ENCODE measurements at regions not wholly inside any gene's neighbourhood (a gene's known extent, or its start where the extent isn't known, plus 50 kb on each side); places are given as distances from the start of the nearest gene placed in this dataset.

GRCh38 chr4:129428454-129428853 is 332.5 kb downstream of the C4orf33 start:
- Histone ChIP-seq H3K9ac (ENCODE audit: low read depth in 1 of 2, low read length in 2 of 2) (no peak overlapping the region), H3K27me3 (ENCODE audit: control insufficient read depth in 4 of 4, insufficient read depth in 4 of 4, low read length in 3 of 4) (no peaks in the 10 kb centered on the region), H3K9me3 (ENCODE audit: control insufficient read depth in 4 of 4, low read length in 3 of 4) (no peaks in the 10 kb centered on the region), H3K36me3 (ENCODE audit: control insufficient read depth in 4 of 4, insufficient read depth in 3 of 4, low read depth in 1 of 4, low read length in 3 of 4) (no peaks in the 10 kb centered on the region), H3K4me1 (ENCODE audit: control insufficient read depth in 4 of 4, insufficient read depth in 4 of 4, low read length in 3 of 4) (no peaks in the 10 kb centered on the region), H3K4me3 (ENCODE audit: low read depth in 1 of 3, low read length in 3 of 3) (no peak overlapping the region), H3K27ac (ENCODE audit: low read depth in 1 of 2, low read length in 2 of 2) (no peak overlapping the region)
- no peak for DNase-seq (ENCODE audit: low spot score)
- WGBS, result 66% methylated on average over 2 of the region's 2 CpGs
- TF ChIP-seq REST (IDR thresholded peaks at IDR 0.05), result no peak
- no peak for TF ChIP-seq SP1 (IDR thresholded peaks at IDR 0.05)
- no peak for TF ChIP-seq FOXA1 (IDR thresholded peaks at IDR 0.05)
- no peak for TF ChIP-seq NR2F2 (IDR thresholded peaks at IDR 0.05)
- TF ChIP-seq RAD21 (IDR thresholded peaks at IDR 0.05), result no peak
- TF ChIP-seq TAF1 (conservative IDR thresholded peaks at IDR 0.05), result no peak
- TF ChIP-seq YY1 (IDR thresholded peaks at IDR 0.05), result no peak
- no peak for TF ChIP-seq EGR1 (IDR thresholded peaks at IDR 0.05; ENCODE audit: low read depth in 2 of 2)
- TF ChIP-seq HNF4A (conservative IDR thresholded peaks at IDR 0.05), result no peak
- TF ChIP-seq HNF4G (IDR thresholded peaks at IDR 0.05), result no peak
- no peak for TF ChIP-seq RXRA (IDR thresholded peaks at IDR 0.05)
- TF ChIP-seq GABPA (IDR thresholded peaks at IDR 0.05 in 1 of 2, conservative IDR thresholded peaks at IDR 0.05 in 1 of 2), result no peak
- TF ChIP-seq ZBTB33 (IDR thresholded peaks at IDR 0.05), result no peak
- TF ChIP-seq ATF3 (IDR thresholded peaks at IDR 0.05), result no peak
- no peak for TF ChIP-seq JUND (IDR thresholded peaks at IDR 0.05)
- no peak for TF ChIP-seq FOXA2 (IDR thresholded peaks at IDR 0.05)
- TF ChIP-seq CTCF (IDR thresholded peaks at IDR 0.05; ENCODE audit: low read depth, low read length, missing input control), result no peak
- TF ChIP-seq MAX (IDR thresholded peaks at IDR 0.05), result no peak
